Astrocyte (in vitro differentiated cells and primary cell): ENCODE measurements at regions not wholly inside any gene's neighbourhood (a gene's known extent, or its start where the extent isn't known, plus 50 kb on each side); places are given as distances from the start of the nearest gene placed in this dataset.

ENCODE experiments used
- DNase-seq: peaks from one replicate; pipeline ENCODE4 v3.0.0-alpha.2; 2010; ENCODE audit warnings: low read depth
- FAIRE-seq: peaks from 2 replicates; lab custom pipeline; 2011; peaks lifted over from hg19 to GRCh38; lab: Jason Lieb, UNC
- H2AFZ ChIP-seq: 2 replicates; pipeline ENCODE4 v1.6.0; 2012; ENCODE audit warnings: low read depth, low read length, inconsistent platforms
- H3K27ac ChIP-seq: 2 replicates; pipeline ENCODE4 v1.5.1; 2011; ENCODE audit warnings: low read depth, low read length, inconsistent platforms
- H3K27me3 ChIP-seq: 2 replicates; pipeline ENCODE4 v1.6.0; 2011; ENCODE audit warnings: low read length, inconsistent platforms; ENCODE audit not compliant: insufficient read depth
- H3K36me3 ChIP-seq: 2 replicates; pipeline ENCODE4 v1.5.1; 2011; ENCODE audit warnings: low read length, inconsistent platforms; ENCODE audit not compliant: insufficient read depth
- H3K4me1 ChIP-seq: 2 replicates; pipeline ENCODE4 v1.5.1; 2011; ENCODE audit warnings: low read length, inconsistent platforms; ENCODE audit not compliant: insufficient read depth
- H3K4me2 ChIP-seq: 2 replicates; pipeline ENCODE4 v1.6.0; 2012; ENCODE audit warnings: low read length, inconsistent platforms
- H3K4me3 ChIP-seq: 2 replicates; pipeline ENCODE4 v1.5.1; 2011; ENCODE audit warnings: low read depth, mild to moderate bottlenecking, low read length, inconsistent platforms; ENCODE audit not compliant: insufficient read depth
- H3K79me2 ChIP-seq: 2 replicates; pipeline ENCODE4 v1.6.0; 2012; ENCODE audit warnings: mild to moderate bottlenecking, low read length, inconsistent platforms; ENCODE audit not compliant: insufficient read depth
- H3K9ac ChIP-seq: 2 replicates; pipeline ENCODE4 v1.6.0; 2012; ENCODE audit warnings: mild to moderate bottlenecking, low read length, inconsistent platforms
- H3K9me3 ChIP-seq: 2 replicates; pipeline ENCODE4 v1.5.1; 2012; ENCODE audit warnings: low read depth, mild to moderate bottlenecking, low read length, inconsistent platforms; ENCODE audit not compliant: insufficient read depth
- H4K20me1 ChIP-seq: 2 replicates; pipeline ENCODE4 v1.6.0; 2012; ENCODE audit warnings: low read length, inconsistent platforms; ENCODE audit not compliant: insufficient read depth
- H3K27ac Mint-ChIP-seq: one replicate; pipeline ENCODE4 v1.8.0; 2021; ENCODE audit warnings: mild to moderate bottlenecking, mixed read lengths; ENCODE audit not compliant: unreplicated experiment
- H3K27me3 Mint-ChIP-seq: one replicate; pipeline ENCODE4 v1.8.0; 2021; ENCODE audit warnings: low read depth, mixed read lengths; ENCODE audit not compliant: unreplicated experiment
- H3K36me3 Mint-ChIP-seq: one replicate; pipeline ENCODE4 v1.8.0; 2021; ENCODE audit warnings: low read depth, mixed read lengths; ENCODE audit not compliant: unreplicated experiment
- H3K4me1 Mint-ChIP-seq: one replicate; pipeline ENCODE4 v1.8.0; 2021; ENCODE audit warnings: low read depth, mixed read lengths; ENCODE audit not compliant: unreplicated experiment
- H3K4me3 Mint-ChIP-seq: one replicate; pipeline ENCODE4 v1.8.0; 2021; ENCODE audit warnings: mild to moderate bottlenecking, moderate library complexity, mixed read lengths; ENCODE audit not compliant: unreplicated experiment
- H3K9me3 Mint-ChIP-seq: one replicate; pipeline ENCODE4 v1.8.0; 2021; ENCODE audit warnings: mild to moderate bottlenecking, mixed read lengths; ENCODE audit not compliant: unreplicated experiment
- EZH2 ChIP-seq: IDR thresholded peaks from 2 replicates; pipeline ENCODE4 v1.6.1; 2012; ENCODE audit warnings: mild to moderate bottlenecking, low read length, inconsistent platforms; ENCODE audit not compliant: insufficient read depth
- TF ChIP-seq, protein P1 (sequence below): IDR thresholded peaks from 2 replicates; pipeline ENCODE4 v1.5.1; 2011; ENCODE audit warnings: low read depth, mild to moderate bottlenecking, inconsistent platforms, low read length, moderate library complexity; ENCODE audit not compliant: insufficient read depth

DNA sequence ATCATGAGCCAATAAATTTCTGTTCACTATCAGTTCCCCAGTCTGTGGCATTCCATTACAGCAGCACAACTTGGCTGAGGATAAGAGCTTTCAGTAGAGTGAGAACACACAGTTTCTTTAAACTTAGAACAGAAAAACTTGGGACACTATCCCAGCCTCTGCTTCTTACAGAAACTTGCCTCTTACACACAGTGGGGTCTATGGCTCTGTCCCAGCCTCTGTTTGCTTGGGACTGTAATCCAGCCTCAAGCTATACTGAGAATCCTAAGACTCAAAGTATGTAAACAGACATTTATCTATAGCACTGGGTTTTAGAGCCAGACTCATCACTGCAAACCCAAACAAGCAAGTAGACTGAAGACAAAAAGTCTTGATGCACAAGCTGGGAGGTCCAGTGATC lies 355.8 kb upstream of the VSTM2A start:
- Histone ChIP-seq H3K9ac (no peak overlapping the region), H3K4me2 (no peak overlapping the region), H3K4me3 (no peak overlapping the region), H3K79me2 (no peaks in the 10 kb centered on the region), H3K9me3 (no peaks in the 10 kb centered on the region), H3K36me3 (no peaks in the 10 kb centered on the region), H2AFZ (no peak overlapping the region), H3K27ac (no peak overlapping the region), H4K20me1 (no peaks in the 10 kb centered on the region), H3K4me1 (no peaks in the 10 kb centered on the region), H3K27me3 (no peaks in the 10 kb centered on the region)
- H3K27ac Mint-ChIP-seq: no peak overlapping the region
- H3K27me3 Mint-ChIP-seq: no peaks in the 10 kb centered on the region
- TF ChIP-seq, protein P1, sequence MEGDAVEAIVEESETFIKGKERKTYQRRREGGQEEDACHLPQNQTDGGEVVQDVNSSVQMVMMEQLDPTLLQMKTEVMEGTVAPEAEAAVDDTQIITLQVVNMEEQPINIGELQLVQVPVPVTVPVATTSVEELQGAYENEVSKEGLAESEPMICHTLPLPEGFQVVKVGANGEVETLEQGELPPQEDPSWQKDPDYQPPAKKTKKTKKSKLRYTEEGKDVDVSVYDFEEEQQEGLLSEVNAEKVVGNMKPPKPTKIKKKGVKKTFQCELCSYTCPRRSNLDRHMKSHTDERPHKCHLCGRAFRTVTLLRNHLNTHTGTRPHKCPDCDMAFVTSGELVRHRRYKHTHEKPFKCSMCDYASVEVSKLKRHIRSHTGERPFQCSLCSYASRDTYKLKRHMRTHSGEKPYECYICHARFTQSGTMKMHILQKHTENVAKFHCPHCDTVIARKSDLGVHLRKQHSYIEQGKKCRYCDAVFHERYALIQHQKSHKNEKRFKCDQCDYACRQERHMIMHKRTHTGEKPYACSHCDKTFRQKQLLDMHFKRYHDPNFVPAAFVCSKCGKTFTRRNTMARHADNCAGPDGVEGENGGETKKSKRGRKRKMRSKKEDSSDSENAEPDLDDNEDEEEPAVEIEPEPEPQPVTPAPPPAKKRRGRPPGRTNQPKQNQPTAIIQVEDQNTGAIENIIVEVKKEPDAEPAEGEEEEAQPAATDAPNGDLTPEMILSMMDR: no peak
- no peak for TF ChIP-seq EZH2
- H3K4me3 Mint-ChIP-seq: no peak overlapping the region
- H3K36me3 Mint-ChIP-seq: no peaks in the 10 kb centered on the region
- DNase-seq: no peak
- FAIRE-seq: no peak
- H3K4me1 Mint-ChIP-seq: no peaks in the 10 kb centered on the region
- H3K9me3 Mint-ChIP-seq: peaks cover 1% of the 10 kb centered on the region

DNA sequence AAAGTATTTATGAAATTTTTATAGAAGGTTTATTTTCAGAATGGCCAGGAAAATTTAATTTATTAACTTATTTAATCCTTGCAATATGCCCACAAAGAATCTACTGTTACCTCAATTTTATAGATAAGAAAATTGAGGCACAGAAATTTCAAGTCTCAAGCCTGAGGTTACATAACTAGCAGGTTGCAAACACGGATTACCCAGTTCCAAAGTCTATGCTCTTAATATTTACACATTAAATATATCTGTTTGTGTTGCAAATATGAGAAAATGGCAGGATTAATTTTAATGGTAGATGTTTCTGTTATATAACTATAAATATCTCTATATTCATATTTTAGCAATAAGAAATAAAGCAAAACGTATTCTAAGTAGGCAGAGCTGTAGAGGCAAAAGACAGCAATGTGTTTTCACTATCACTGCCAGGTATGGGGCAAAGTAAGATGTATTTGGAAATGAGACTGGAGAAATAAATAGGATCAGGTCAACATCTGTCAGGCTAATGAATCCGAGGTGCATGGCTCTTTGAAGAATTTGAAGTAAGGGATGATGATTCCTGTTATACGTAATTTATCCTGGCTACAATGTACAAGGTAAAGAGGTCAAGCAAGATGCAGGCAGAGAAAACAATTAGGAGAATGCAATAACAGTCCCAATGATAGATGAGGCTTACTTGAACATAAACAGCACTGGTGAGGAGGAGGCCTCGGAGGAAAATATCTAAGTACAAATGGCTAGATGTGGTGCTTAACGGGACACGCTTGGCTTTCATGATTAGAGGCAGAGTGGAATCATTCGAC lies 354.1 kb upstream of the VSTM2A start:
- Histone ChIP-seq H3K4me1 (no peaks in the 10 kb centered on the region), H3K9me3 (no peaks in the 10 kb centered on the region), H2AFZ (no peak overlapping the region), H3K4me3 (no peak overlapping the region), H3K27ac (no peak overlapping the region), H3K36me3 (no peaks in the 10 kb centered on the region), H3K79me2 (no peaks in the 10 kb centered on the region), H4K20me1 (no peaks in the 10 kb centered on the region), H3K9ac (no peak overlapping the region), H3K27me3 (no peaks in the 10 kb centered on the region), H3K4me2 (no peak overlapping the region)
- no peak for FAIRE-seq
- DNase-seq: no peak
- Mint-ChIP-seq H3K9me3 (peaks cover 1% of the 10 kb centered on the region), H3K36me3 (no peaks in the 10 kb centered on the region), H3K27me3 (no peaks in the 10 kb centered on the region), H3K27ac (no peak overlapping the region), H3K4me3 (no peak overlapping the region), H3K4me1 (no peaks in the 10 kb centered on the region)
- TF ChIP-seq, protein P1: no peak
- TF ChIP-seq EZH2: no peak

DNA sequence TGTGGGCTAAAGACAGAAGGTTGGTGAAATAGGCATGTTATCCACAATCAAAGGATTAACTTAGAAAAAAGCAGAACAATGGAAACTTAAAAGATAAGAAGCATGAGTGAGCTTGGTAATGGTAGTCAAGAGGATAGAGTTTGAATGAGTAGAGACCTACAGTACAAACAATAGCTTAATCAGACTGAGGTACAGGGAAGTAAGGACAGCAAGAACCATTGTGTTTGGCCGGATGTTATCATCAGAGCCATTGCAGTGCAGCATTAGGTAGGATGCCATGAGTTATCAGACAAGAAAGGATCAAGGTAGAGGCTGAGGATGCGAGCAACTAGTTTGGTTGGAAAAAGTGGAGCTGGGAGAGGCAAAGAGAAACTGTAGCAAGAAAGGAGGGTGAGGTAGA lies 353.3 kb upstream of the VSTM2A start:
- Mint-ChIP-seq H3K27me3 (no peaks in the 10 kb centered on the region), H3K4me1 (no peaks in the 10 kb centered on the region), H3K9me3 (peaks cover 1% of the 10 kb centered on the region), H3K36me3 (no peaks in the 10 kb centered on the region), H3K27ac (no peak overlapping the region), H3K4me3 (no peak overlapping the region)
- Histone ChIP-seq H3K36me3 (no peaks in the 10 kb centered on the region), H3K4me3 (no peak overlapping the region), H3K9ac (no peak overlapping the region), H3K27me3 (no peaks in the 10 kb centered on the region), H2AFZ (no peak overlapping the region), H3K4me1 (no peaks in the 10 kb centered on the region), H3K27ac (no peak overlapping the region), H4K20me1 (no peaks in the 10 kb centered on the region), H3K9me3 (no peaks in the 10 kb centered on the region), H3K4me2 (no peak overlapping the region), H3K79me2 (no peaks in the 10 kb centered on the region)
- DNase-seq: no peak
- no peak for FAIRE-seq
- TF ChIP-seq EZH2: no peak
- TF ChIP-seq, protein P1: no peak
